Psoas muscle (tissue), 7 donors: ENCODE measurements at regions not wholly inside any gene's neighbourhood (a gene's known extent, or its start where the extent isn't known, plus 50 kb on each side); places are given as distances from the start of the nearest gene placed in this dataset.

Experiments used
- ATAC-seq, 4 donors: fragments of 200-7000 bp; cut with Tn5 transposase; one replicate each; pipeline ENCODE4 v1.9.1; 2020; ENCODE audit warnings: moderate library complexity in 3 of 4, mild to moderate bottlenecking in 2 of 4
- DNase-seq, 2 donors: peaks; one replicate each; pipeline ENCODE4 v3.0.0-alpha.2; 2020
- H3K27ac ChIP-seq: fragments of 200-600 bp; one replicate; pipeline ENCODE4 v1.8.0; 2022
- H3K27me3 ChIP-seq, 3 donors: fragments of 200-600 bp in 1 of 3; one replicate each; pipeline versions ENCODE4 v1.6.1 to v1.8.0; 2013 to 2022; ENCODE audit warnings: low read length in 2 of 3, mild to moderate bottlenecking in 2 of 3, moderate library complexity in 1 of 3; ENCODE audit not compliant: insufficient read depth in 3 of 3
- H3K36me3 ChIP-seq, 2 donors: fragments of 200-600 bp in 1 of 2; one replicate each; pipeline versions ENCODE4 v1.6.1 to v1.8.0; 2013 to 2022; ENCODE audit warnings: low read depth in 1 of 2, mild to moderate bottlenecking in 1 of 2, moderate library complexity in 1 of 2; ENCODE audit not compliant: insufficient read depth in 1 of 2
- H3K4me1 ChIP-seq: fragments of 200-600 bp; one replicate; pipeline ENCODE4 v1.8.0; 2022
- H3K4me3 ChIP-seq: fragments of 200-600 bp; one replicate; pipeline ENCODE4 v1.8.0; 2022; ENCODE audit warnings: mild to moderate bottlenecking
- H3K9me3 ChIP-seq: fragments of 200-600 bp; one replicate; pipeline ENCODE4 v1.8.0; 2022
- WGBS, 3 donors: extraction: QIAGEN DNeasy Blood & Tissue Kit; methylation state at CpG; one replicate each; pipeline versions ENCODE4 v1.1.6 to v1.1.7; 2013; 5-methylcytosine and 5-hydroxymethylcytosine counted together
- intact Hi-C, 2 donors: fragments of 100-400 bp; cut with DNase I; formaldehyde crosslinking; loops; one replicate each; pipeline versions ENCODE4 v1.11.0 to v1.14.2; 2022
- TF ChIP-seq, protein P1 (sequence below): fragments of 200-600 bp; IDR thresholded peaks from one replicate; pipeline ENCODE4 v1.8.0; 2022; ENCODE audit warnings: antibody characterized with exemption
- donor health status: healthy with polysubstance abuse.
- donor health status: DM: no; HTN: no; CAD: no; lungs with moderate emphysema.
- donor health status: Bipolar disorder and iron deficiency.
- donor health status: healthy.
- donor health status: DM: yes; HTN: yes; CAD: no.
- donor health status: DM: no; HTN: no; CAD: no.
- donor health status: DM: yes; HTN: yes; CAD: no.

DNA sequence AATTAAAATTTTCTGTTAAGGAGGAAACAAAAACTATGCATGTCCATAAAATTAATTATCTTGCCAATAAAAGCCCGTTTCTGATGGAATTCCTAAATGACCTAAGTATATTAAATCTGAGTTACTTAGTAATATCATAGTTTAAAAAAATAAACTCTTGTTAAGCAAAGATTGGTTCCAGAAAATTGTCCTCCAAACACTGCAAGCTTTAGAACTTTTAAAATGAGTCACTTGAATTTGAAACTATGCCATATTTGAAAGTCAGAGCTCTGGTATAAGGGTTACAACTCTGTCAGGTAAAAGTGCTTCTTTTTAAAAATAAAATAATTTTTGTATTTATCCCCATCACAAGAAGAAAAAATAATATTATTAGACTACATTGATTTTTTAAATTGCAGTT lies 409.5 kb downstream of the PLPP3 start:
- 41 to 57% (median 42%) methylated on average over 1 of the region's 1 CpG for WGBS, 3 donors
- intact Hi-C loops = no loop called here

DNA sequence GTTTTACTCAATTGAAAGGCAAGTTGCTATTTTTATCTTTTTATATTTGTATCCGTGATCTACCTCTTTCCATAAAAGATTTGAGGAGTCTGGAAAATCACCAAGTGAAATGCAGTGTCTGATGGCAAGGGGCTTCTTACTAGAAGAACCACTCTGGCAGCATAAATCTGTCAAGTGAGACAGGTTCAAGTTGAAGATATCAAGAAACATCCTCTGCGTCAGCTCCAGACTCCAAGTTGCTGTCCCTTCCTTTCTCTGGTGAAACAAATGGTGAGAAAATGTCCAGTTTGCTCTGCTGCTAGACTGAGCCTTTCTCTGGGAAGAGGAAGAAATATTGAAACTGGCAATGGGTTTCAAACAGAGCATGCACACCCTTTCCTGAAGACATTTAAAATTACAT lies 411.2 kb downstream of the PLPP3 start:
- Histone ChIP-seq H3K27me3 (no peaks in the 10 kb centered on the region), H3K36me3 (no peaks in the 10 kb centered on the region), H3K4me1 (no peaks in the 10 kb centered on the region), H3K4me3 (no peak overlapping the region), H3K27ac (no peak overlapping the region), H3K9me3 (peaks cover 6% of the 10 kb centered on the region)
- WGBS, 3 donors = 64 to 90% (median 78%) methylated on average over 2 of the region's 2 CpGs
- intact Hi-C loops = no loop called here
- no peak for DNase-seq
- ATAC-seq = no peak
- TF ChIP-seq, protein P1, sequence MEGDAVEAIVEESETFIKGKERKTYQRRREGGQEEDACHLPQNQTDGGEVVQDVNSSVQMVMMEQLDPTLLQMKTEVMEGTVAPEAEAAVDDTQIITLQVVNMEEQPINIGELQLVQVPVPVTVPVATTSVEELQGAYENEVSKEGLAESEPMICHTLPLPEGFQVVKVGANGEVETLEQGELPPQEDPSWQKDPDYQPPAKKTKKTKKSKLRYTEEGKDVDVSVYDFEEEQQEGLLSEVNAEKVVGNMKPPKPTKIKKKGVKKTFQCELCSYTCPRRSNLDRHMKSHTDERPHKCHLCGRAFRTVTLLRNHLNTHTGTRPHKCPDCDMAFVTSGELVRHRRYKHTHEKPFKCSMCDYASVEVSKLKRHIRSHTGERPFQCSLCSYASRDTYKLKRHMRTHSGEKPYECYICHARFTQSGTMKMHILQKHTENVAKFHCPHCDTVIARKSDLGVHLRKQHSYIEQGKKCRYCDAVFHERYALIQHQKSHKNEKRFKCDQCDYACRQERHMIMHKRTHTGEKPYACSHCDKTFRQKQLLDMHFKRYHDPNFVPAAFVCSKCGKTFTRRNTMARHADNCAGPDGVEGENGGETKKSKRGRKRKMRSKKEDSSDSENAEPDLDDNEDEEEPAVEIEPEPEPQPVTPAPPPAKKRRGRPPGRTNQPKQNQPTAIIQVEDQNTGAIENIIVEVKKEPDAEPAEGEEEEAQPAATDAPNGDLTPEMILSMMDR = no peak

More for the DNA sequence above, 409.5 kb downstream of the PLPP3 start:
- no peak overlapping the region for H3K4me3 ChIP-seq
- no peaks in the 10 kb centered on the region for H3K27me3 ChIP-seq
- H3K27ac ChIP-seq = no peak overlapping the region
- no peak for ATAC-seq
- peaks cover 6% of the 10 kb centered on the region for H3K9me3 ChIP-seq
- TF ChIP-seq, protein P1 = no peak
- no peak for DNase-seq
- no peaks in the 10 kb centered on the region for H3K4me1 ChIP-seq
- no peaks in the 10 kb centered on the region for H3K36me3 ChIP-seq

DNA sequence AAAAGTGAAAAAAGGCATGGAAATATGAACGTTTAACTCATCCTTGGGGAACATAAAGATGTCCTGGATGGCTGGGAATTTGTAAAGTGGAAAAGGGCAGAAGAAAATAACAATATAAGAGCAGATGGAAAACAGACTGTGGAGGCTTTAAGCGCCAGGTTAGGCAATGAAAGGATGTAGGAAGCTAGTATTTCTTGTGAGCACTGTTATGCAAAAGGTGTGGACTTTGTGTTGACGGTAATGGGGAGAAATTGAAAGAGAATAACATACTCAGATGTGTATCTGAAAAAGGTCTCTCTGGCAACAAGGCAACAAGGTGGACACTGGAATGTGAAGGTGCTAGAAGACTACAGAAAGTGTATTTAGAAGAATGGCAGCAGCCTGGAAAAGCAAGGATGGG lies 411.8 kb downstream of the PLPP3 start:
- intact Hi-C loops = no loop called here
- H3K4me1 ChIP-seq = no peaks in the 10 kb centered on the region
- H3K27ac ChIP-seq = no peak overlapping the region
- DNase-seq (no peak), ATAC-seq (no peak)
- H3K9me3 ChIP-seq = peaks cover under 1% of the 10 kb centered on the region
- no peaks in the 10 kb centered on the region for H3K36me3 ChIP-seq
- no peak overlapping the region for H3K4me3 ChIP-seq
- H3K27me3 ChIP-seq = no peaks in the 10 kb centered on the region
- WGBS, 3 donors = 80 to 87% (median 81%) methylated on average over 3 of the region's 3 CpGs
- TF ChIP-seq, protein P1 = no peak

DNA sequence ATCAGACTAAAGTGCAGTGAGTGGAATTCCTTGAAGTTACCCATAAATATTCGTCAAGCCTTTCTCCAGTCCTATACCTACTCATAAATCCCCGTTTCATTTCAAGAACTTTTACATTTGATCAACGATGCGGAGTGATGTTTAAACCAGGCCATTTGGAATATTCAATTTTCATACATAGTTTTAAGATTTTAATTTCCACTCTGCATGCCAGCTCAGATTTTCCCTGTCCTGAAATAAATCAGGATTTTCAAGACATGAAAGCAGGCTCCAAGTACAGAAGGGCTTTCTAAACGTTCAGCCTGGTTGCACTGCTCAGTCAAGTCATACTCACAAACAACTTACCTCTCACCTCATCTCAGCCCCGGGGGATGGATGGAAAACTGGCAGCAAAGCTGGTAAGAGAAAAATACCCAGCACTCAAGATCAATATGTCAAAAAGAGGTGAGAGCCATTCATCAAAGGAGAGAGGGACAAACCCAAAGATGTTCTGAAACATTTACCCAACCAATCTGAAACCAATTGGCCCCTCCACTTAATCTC lies 418.5 kb downstream of the PLPP3 start:
- TF ChIP-seq, protein P1 = no peak
- Histone ChIP-seq H3K36me3 (no peaks in the 10 kb centered on the region), H3K4me3 (no peak overlapping the region), H3K27me3 (no peaks in the 10 kb centered on the region), H3K9me3 (no peaks in the 10 kb centered on the region), H3K27ac (no peak overlapping the region), H3K4me1 (no peaks in the 10 kb centered on the region)
- DNase-seq (no peak), ATAC-seq (no peak)
- intact Hi-C loops = no loop called here
- 54 to 71% (median 59%) methylated on average over 6 of the region's 6 CpGs for WGBS, 3 donors
